ENCODE measurements at regions not wholly inside any gene's neighbourhood (a gene's known extent, or its start where the extent isn't known, plus 50 kb on each side); places are given as distances from the start of the nearest gene placed in this dataset.
"Not testable (repeated sequence)": the region's sequence is repeated elsewhere in the genome, so short reads cannot be mapped to it uniquely, and the experiment has no call there.

DNA sequence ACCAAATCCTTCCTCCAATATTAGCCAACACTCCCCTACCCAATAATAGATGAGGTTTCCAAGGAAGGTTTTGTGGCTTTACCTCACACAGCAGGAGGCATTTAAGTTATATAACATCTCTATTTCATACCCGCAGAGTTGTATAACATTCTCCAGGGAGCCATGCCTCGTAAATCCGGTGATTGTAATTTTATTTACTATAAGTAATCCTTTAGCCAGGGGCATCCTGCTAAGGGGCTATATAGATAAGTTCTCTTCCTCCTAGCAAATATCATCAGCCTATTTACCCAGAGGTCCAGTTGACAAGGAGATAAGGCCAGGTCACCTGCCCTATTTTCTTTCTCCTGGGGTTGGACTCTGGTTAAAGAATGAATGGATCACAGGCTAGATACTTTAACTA, 2051.0 kb downstream of the EFNA5 start:
- TF ChIP-seq, protein P1, sequence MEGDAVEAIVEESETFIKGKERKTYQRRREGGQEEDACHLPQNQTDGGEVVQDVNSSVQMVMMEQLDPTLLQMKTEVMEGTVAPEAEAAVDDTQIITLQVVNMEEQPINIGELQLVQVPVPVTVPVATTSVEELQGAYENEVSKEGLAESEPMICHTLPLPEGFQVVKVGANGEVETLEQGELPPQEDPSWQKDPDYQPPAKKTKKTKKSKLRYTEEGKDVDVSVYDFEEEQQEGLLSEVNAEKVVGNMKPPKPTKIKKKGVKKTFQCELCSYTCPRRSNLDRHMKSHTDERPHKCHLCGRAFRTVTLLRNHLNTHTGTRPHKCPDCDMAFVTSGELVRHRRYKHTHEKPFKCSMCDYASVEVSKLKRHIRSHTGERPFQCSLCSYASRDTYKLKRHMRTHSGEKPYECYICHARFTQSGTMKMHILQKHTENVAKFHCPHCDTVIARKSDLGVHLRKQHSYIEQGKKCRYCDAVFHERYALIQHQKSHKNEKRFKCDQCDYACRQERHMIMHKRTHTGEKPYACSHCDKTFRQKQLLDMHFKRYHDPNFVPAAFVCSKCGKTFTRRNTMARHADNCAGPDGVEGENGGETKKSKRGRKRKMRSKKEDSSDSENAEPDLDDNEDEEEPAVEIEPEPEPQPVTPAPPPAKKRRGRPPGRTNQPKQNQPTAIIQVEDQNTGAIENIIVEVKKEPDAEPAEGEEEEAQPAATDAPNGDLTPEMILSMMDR (IDR thresholded peaks at IDR 0.05; ENCODE audit: low read depth, low read length), result no peak
- H3K4me3 ChIP-seq (ENCODE audit: low read depth, low read length), result no peak overlapping the region
- H3K9me3 ChIP-seq (ENCODE audit: control insufficient read depth, insufficient read depth, low read length), result no peaks in the 10 kb centered on the region
- ChIA-PET CTCF (no interaction called here), POLR2A (no interaction called here)
- no peak overlapping the region for H3K27ac ChIP-seq (ENCODE audit: low read depth, low read length)
- no peaks in the 10 kb centered on the region for H3K27me3 ChIP-seq (ENCODE audit: control insufficient read depth, insufficient read depth, low read length)
- DNase-seq (ENCODE audit: low read depth, low spot score), result no peak

DNA sequence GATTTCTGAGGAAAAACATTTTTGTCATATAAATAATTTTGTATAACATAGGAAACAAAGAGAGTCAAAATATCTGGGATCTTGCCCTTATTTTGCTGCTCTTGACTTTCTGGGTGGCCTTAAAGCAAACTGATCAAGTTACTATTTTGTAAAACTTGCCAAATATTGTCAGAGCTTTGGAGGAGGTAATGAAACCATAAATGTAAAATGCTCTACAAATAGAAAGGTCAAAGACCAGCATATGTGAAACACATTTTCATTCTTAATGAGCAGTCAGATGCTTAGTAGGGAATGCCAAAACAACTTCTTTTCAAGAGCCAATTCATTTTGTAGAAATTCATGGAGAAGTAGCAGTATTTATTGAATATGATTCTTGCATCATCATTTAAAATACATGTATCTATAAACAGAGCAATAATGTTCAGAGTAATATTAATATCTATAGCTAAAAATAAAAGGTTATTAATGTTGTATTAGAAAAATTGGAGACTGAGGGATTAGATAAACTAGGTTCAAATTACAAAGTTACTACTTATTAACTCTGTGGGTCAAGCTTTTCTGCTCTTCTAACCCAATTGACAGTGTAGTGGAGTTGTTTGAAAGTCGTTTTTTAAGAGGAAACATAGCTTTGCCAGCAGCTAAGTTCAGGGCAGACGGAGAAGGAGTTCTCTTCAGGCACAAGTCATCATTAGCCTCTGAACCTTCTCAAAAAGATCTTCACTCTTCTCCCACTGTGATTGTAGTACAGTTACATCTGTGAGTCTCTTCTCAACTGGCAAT, 2053.1 kb downstream of the EFNA5 start:
- CTCF ChIA-PET, result no interaction called here
- Histone ChIP-seq H3K9me3 (ENCODE audit: control insufficient read depth, insufficient read depth, low read length) (no peaks in the 10 kb centered on the region), H3K27me3 (ENCODE audit: control insufficient read depth, insufficient read depth, low read length) (no peaks in the 10 kb centered on the region), H3K4me3 (ENCODE audit: low read depth, low read length) (no peak overlapping the region), H3K27ac (ENCODE audit: low read depth, low read length) (no peak overlapping the region)
- TF ChIP-seq, protein P1 (IDR thresholded peaks at IDR 0.05; ENCODE audit: low read depth, low read length), result no peak
- no peak for DNase-seq (ENCODE audit: low read depth, low spot score)
- POLR2A ChIA-PET, result no interaction called here

DNA sequence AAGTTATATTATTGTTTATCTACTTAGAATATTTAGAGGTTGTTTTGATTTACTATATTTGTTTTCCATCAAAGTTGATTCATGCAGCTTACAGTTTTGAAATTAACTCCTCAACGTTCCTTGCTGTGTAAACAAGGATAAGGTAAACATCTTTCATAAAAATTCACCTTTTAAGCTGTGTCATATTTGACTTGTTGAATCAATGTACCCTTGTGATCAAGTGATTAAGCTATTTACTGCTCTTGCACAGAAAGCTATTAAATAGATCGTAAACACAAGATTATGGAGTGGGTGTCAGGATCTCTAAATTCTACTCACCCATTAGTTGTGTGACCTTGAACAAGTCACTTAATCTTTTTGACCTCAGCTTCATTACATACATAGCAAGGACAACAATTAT, 2054.0 kb upstream of the NUDT12 start:
- Histone ChIP-seq H3K27me3 (ENCODE audit: control insufficient read depth, insufficient read depth, low read length) (no peaks in the 10 kb centered on the region), H3K27ac (ENCODE audit: low read depth, low read length) (no peak overlapping the region), H3K4me3 (ENCODE audit: low read depth, low read length) (no peak overlapping the region), H3K9me3 (ENCODE audit: control insufficient read depth, insufficient read depth, low read length) (no peaks in the 10 kb centered on the region)
- ChIA-PET POLR2A (no interaction called here), CTCF (no interaction called here)
- DNase-seq (ENCODE audit: low read depth, low spot score), result no peak
- TF ChIP-seq, protein P1 (IDR thresholded peaks at IDR 0.05; ENCODE audit: low read depth, low read length), result no peak

GRCh38 chr5:105602406-105602805, 2039.8 kb upstream of the NUDT12 start:
- H3K27ac ChIP-seq (ENCODE audit: low read depth, low read length); CTCF ChIA-PET; DNase-seq (ENCODE audit: low read depth, low spot score); H3K9me3 ChIP-seq (ENCODE audit: control insufficient read depth, insufficient read depth, low read length); H3K27me3 ChIP-seq (ENCODE audit: control insufficient read depth, insufficient read depth, low read length); POLR2A ChIA-PET; H3K4me3 ChIP-seq (ENCODE audit: low read depth, low read length): not testable (repeated sequence)

GRCh38 chr5:105593011-105593760, 2030.6 kb upstream of the NUDT12 start:
- H3K4me3 ChIP-seq (ENCODE audit: low read depth, low read length), result no peak overlapping the region
- DNase-seq (ENCODE audit: low read depth, low spot score), result no peak
- POLR2A ChIA-PET, result no interaction called here
- CTCF ChIA-PET, result no interaction called here
- TF ChIP-seq, protein P1 (IDR thresholded peaks at IDR 0.05; ENCODE audit: low read depth, low read length), result no peak
- no peaks in the 10 kb centered on the region for H3K9me3 ChIP-seq (ENCODE audit: control insufficient read depth, insufficient read depth, low read length)
- H3K27ac ChIP-seq (ENCODE audit: low read depth, low read length), result no peak overlapping the region
- H3K27me3 ChIP-seq (ENCODE audit: control insufficient read depth, insufficient read depth, low read length), result no peaks in the 10 kb centered on the region
